ENCODE measurements at regions not wholly inside any gene's neighbourhood (a gene's known extent, or its start where the extent isn't known, plus 50 kb on each side); places are given as distances from the start of the nearest gene placed in this dataset.
"Not testable (repeated sequence)": the region's sequence is repeated elsewhere in the genome, so short reads cannot be mapped to it uniquely, and the experiment has no call there.

- H3K4me1 ChIP-seq (replicated peaks in 1 of 2), result no peaks in the 10 kb centered on the region
- DNase-seq, result no peak
- H3K27me3 ChIP-seq, result no peaks in the 10 kb centered on the region
- no peaks in the 10 kb centered on the region for H3K36me3 ChIP-seq (replicated peaks in 1 of 2)
- TF ChIP-seq, protein P1, sequence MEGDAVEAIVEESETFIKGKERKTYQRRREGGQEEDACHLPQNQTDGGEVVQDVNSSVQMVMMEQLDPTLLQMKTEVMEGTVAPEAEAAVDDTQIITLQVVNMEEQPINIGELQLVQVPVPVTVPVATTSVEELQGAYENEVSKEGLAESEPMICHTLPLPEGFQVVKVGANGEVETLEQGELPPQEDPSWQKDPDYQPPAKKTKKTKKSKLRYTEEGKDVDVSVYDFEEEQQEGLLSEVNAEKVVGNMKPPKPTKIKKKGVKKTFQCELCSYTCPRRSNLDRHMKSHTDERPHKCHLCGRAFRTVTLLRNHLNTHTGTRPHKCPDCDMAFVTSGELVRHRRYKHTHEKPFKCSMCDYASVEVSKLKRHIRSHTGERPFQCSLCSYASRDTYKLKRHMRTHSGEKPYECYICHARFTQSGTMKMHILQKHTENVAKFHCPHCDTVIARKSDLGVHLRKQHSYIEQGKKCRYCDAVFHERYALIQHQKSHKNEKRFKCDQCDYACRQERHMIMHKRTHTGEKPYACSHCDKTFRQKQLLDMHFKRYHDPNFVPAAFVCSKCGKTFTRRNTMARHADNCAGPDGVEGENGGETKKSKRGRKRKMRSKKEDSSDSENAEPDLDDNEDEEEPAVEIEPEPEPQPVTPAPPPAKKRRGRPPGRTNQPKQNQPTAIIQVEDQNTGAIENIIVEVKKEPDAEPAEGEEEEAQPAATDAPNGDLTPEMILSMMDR (IDR thresholded peaks at IDR 0.05), result no peak
- 71 to 80% (median 77%) methylated on average over 3 of the region's 3 CpGs for WGBS, 4 donors
- H3K9me3 ChIP-seq (replicated peaks in 1 of 3), result no peaks in the 10 kb centered on the region
- intact Hi-C loops (cut with DNase I), result no loop called here
- H3K27ac ChIP-seq, result no peak overlapping the region
- no peak overlapping the region for H3K4me3 ChIP-seq
Measured at GRCh38 chr11:115981814-115982471, 477.7 kb upstream of the CADM1 start.

GRCh38 chr11:115981104-115981481, 476.9 kb upstream of the CADM1 start:
- H3K36me3 ChIP-seq (replicated peaks in 1 of 2), result no peaks in the 10 kb centered on the region
- intact Hi-C loops (cut with DNase I), result no loop called here
- TF ChIP-seq POLR2A (IDR thresholded peaks at IDR 0.05), result no peak
- TF ChIP-seq, protein P1 (IDR thresholded peaks at IDR 0.05), result no peak
- H3K4me3 ChIP-seq, result no peak overlapping the region
- H3K4me1 ChIP-seq (replicated peaks in 1 of 2), result no peaks in the 10 kb centered on the region
- WGBS, 4 donors, result 88 to 96% (median 90%) methylated on average over 3 of the region's 3 CpGs
- DNase-seq, result no peak
- H3K27me3 ChIP-seq, result peaks cover 3% of the 10 kb centered on the region
- H3K9me3 ChIP-seq (replicated peaks in 1 of 3), result no peaks in the 10 kb centered on the region
- no peak overlapping the region for H3K27ac ChIP-seq

- peaks cover 3% of the 10 kb centered on the region for H3K27me3 ChIP-seq
- no peaks in the 10 kb centered on the region for H3K36me3 ChIP-seq (replicated peaks in 1 of 2)
- intact Hi-C loops (cut with DNase I), result no loop called here
- TF ChIP-seq, protein P1 (IDR thresholded peaks at IDR 0.05), result no peak
- no peak for TF ChIP-seq POLR2A (IDR thresholded peaks at IDR 0.05)
- peak in 4 of 7 donors; percentile 21 to 61 (median 42) for DNase-seq
- 58 to 64% (median 63%) methylated on average over 14 of the region's 14 CpGs for WGBS, 4 donors
- no peak overlapping the region for H3K27ac ChIP-seq
- no peaks in the 10 kb centered on the region for H3K9me3 ChIP-seq (replicated peaks in 1 of 3)
- no peak overlapping the region for H3K4me3 ChIP-seq
- H3K4me1 ChIP-seq (replicated peaks in 1 of 2), result no peaks in the 10 kb centered on the region
Measured at GRCh38 chr11:115980337-115981103, 476.3 kb upstream of the CADM1 start.

- intact Hi-C loops (cut with DNase I), result no loop called here
- H3K27ac ChIP-seq, result no peak overlapping the region
- 70 to 84% (median 76%) methylated on average over 1 of the region's 1 CpG for WGBS, 4 donors
- no peaks in the 10 kb centered on the region for H3K9me3 ChIP-seq (replicated peaks in 1 of 3)
- DNase-seq, result no peak
- no peaks in the 10 kb centered on the region for H3K36me3 ChIP-seq (replicated peaks in 1 of 2)
- H3K4me1 ChIP-seq (replicated peaks in 1 of 2), result no peaks in the 10 kb centered on the region
- no peak overlapping the region for H3K4me3 ChIP-seq
- H3K27me3 ChIP-seq, result peaks cover 3% of the 10 kb centered on the region
- TF ChIP-seq POLR2A (IDR thresholded peaks at IDR 0.05), result no peak
- TF ChIP-seq, protein P1 (IDR thresholded peaks at IDR 0.05), result no peak
Measured at GRCh38 chr11:115974703-115975102, 470.5 kb upstream of the CADM1 start.

- DNase-seq; H3K27ac ChIP-seq; H3K27me3 ChIP-seq; intact Hi-C loops (cut with DNase I); H3K36me3 ChIP-seq (replicated peaks in 1 of 2); H3K4me3 ChIP-seq; H3K4me1 ChIP-seq (replicated peaks in 1 of 2); H3K9me3 ChIP-seq (replicated peaks in 1 of 3): not testable (repeated sequence)
- WGBS, 4 donors, result 78 to 87% (median 85%) methylated on average over 7 to 9 of the region's 9 CpGs
Measured at GRCh38 chr11:115967203-115967602, 463.0 kb upstream of the CADM1 start.
